SK-N-MC (cell line): ENCODE measurements at regions not wholly inside any gene's neighbourhood (a gene's known extent, or its start where the extent isn't known, plus 50 kb on each side); places are given as distances from the start of the nearest gene placed in this dataset.

ENCODE experiments used
- EZH2 ChIP-seq: fragments of 200-600 bp; sonication (generic); IDR thresholded peaks from one replicate; pipeline ENCODE4 v1.6.1; 2017; ENCODE audit warnings: antibody characterized with exemption
- POLR2AphosphoS5 ChIP-seq: IDR thresholded peaks from 2 replicates; pipeline ENCODE4 v1.6.1; 2012; ENCODE audit warnings: mild to moderate bottlenecking, low read depth, low read length, borderline replicate concordance

DNA sequence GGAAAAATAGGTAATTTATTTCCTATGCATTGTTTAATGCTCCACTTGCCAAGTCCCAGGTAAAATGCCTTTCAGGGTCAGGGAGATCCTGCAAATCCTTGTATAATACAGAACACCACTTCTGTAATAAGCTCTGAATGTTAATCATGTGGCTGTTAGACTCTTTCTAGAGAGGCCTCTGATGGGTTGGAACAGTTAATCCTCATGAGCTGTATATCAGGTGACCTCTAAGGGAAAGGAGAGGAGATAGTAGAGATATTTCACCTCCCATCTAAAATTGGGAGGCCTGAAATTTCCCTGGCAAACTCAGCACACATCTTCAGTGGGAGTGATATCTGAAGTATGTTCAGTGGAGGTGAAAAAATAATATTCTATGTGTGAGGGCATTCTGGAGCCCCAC lies 210.6 kb upstream of the WDFY3 start:
- TF ChIP-seq POLR2AphosphoS5 (no peak), EZH2 (no peak)
